ENCODE measurements at regions not wholly inside any gene's neighbourhood (a gene's known extent, or its start where the extent isn't known, plus 50 kb on each side); places are given as distances from the start of the nearest gene placed in this dataset.

- TF ChIP-seq, protein P1, sequence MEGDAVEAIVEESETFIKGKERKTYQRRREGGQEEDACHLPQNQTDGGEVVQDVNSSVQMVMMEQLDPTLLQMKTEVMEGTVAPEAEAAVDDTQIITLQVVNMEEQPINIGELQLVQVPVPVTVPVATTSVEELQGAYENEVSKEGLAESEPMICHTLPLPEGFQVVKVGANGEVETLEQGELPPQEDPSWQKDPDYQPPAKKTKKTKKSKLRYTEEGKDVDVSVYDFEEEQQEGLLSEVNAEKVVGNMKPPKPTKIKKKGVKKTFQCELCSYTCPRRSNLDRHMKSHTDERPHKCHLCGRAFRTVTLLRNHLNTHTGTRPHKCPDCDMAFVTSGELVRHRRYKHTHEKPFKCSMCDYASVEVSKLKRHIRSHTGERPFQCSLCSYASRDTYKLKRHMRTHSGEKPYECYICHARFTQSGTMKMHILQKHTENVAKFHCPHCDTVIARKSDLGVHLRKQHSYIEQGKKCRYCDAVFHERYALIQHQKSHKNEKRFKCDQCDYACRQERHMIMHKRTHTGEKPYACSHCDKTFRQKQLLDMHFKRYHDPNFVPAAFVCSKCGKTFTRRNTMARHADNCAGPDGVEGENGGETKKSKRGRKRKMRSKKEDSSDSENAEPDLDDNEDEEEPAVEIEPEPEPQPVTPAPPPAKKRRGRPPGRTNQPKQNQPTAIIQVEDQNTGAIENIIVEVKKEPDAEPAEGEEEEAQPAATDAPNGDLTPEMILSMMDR (IDR thresholded peaks at IDR 0.05): no peak
- no peak for TF ChIP-seq ZFX (IDR thresholded peaks at IDR 0.05; ENCODE audit: borderline replicate concordance)
Observed at GRCh38 chr2:133867166-133867565, 298.9 kb upstream of the NCKAP5 start.

Measured in 22Rv1 (cell line).